ENCODE measurements at regions not wholly inside any gene's neighbourhood (a gene's known extent, or its start where the extent isn't known, plus 50 kb on each side); places are given as distances from the start of the nearest gene placed in this dataset.

- DNase-seq, result no peak
- no peak overlapping the region for H3K27ac Mint-ChIP-seq
- H3K36me3 Mint-ChIP-seq (ENCODE audit: low read depth), result no peaks in the 10 kb centered on the region
- Histone ChIP-seq H3K27ac (ENCODE audit: low read depth, low read length) (no peak overlapping the region), H3K36me3 (ENCODE audit: control insufficient read depth, insufficient read depth, low read length) (no peaks in the 10 kb centered on the region), H3K4me1 (ENCODE audit: control insufficient read depth, insufficient read depth, low read length) (peaks cover 10% of the 10 kb centered on the region), H3K4me3 (ENCODE audit: low read length) (no peak overlapping the region), H3K27me3 (ENCODE audit: control insufficient read depth, insufficient read depth, low read length, poor library complexity, severe bottlenecking) (no peaks in the 10 kb centered on the region), H3K9me3 (ENCODE audit: control insufficient read depth, low read length) (no peaks in the 10 kb centered on the region), H3K9ac (ENCODE audit: extremely low read depth, low read length, poor library complexity, severe bottlenecking) (no peak overlapping the region)
- TF ChIP-seq CTCF (conservative IDR thresholded peaks at IDR 0.05), result no peak
- WGBS, 2 experiments (ENCODE audit: insufficient coverage in 1 of 2, insufficient read length in 1 of 2), result 89 to 90% methylated on average over 2 to 3 of the region's 3 CpGs
- peaks cover 3% of the 10 kb centered on the region for H3K27me3 Mint-ChIP-seq (ENCODE audit: insufficient read depth)
- H3K9me3 Mint-ChIP-seq, result no peaks in the 10 kb centered on the region
- H3K4me3 Mint-ChIP-seq, result no peak overlapping the region
- H3K4me1 Mint-ChIP-seq, result peaks cover 21% of the 10 kb centered on the region
These were observed 134.4 kb downstream of the EFNB2 start for GRCh38 chr13:106401081-106401480.

DNA sequence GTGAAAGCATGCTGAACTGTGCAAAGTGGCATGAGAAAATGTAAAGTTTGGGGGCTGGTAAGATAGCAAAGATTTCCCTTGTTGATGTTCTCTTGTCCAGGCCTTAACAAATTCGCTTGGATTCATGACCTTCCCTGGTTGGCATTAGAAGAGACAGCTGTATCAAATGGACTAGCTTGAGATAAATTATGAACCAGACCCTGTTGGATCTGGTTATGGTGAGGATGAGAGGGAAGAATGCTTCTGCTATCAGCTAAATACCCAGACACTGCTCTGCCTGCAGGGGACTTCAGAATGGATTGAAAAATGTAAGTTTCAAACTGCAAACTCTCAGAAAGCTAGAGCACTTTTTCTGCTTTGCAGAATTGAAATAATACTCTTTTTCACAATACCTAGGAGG is 135.2 kb downstream of the EFNB2 start:
- Mint-ChIP-seq H3K4me3 (no peak overlapping the region), H3K36me3 (ENCODE audit: low read depth) (no peaks in the 10 kb centered on the region), H3K9me3 (no peaks in the 10 kb centered on the region), H3K27me3 (ENCODE audit: insufficient read depth) (peaks cover 3% of the 10 kb centered on the region), H3K4me1 (peaks cover 14% of the 10 kb centered on the region), H3K27ac (no peak overlapping the region)
- Histone ChIP-seq H3K36me3 (ENCODE audit: control insufficient read depth, insufficient read depth, low read length) (no peaks in the 10 kb centered on the region), H3K27ac (ENCODE audit: low read depth, low read length) (no peak overlapping the region), H3K4me3 (ENCODE audit: low read length) (no peak overlapping the region), H3K4me1 (ENCODE audit: control insufficient read depth, insufficient read depth, low read length) (peaks cover 8% of the 10 kb centered on the region), H3K27me3 (ENCODE audit: control insufficient read depth, insufficient read depth, low read length, poor library complexity, severe bottlenecking) (no peaks in the 10 kb centered on the region), H3K9me3 (ENCODE audit: control insufficient read depth, low read length) (no peaks in the 10 kb centered on the region), H3K9ac (ENCODE audit: extremely low read depth, low read length, poor library complexity, severe bottlenecking) (no peak overlapping the region)
- no peak for TF ChIP-seq CTCF (conservative IDR thresholded peaks at IDR 0.05)
- DNase-seq, result no peak
- WGBS, 2 experiments (ENCODE audit: insufficient coverage in 1 of 2, insufficient read length in 1 of 2), result 86% methylated on average over 1 of the region's 1 CpG; no CpG with 5 or more reads in 1 of the 2 experiments

- H3K4me1 ChIP-seq (ENCODE audit: control insufficient read depth, insufficient read depth, low read length), result no peaks in the 10 kb centered on the region
- DNase-seq, result no peak
- H3K4me3 Mint-ChIP-seq, result no peak overlapping the region
These were observed 137.2 kb downstream of the EFNB2 start for GRCh38 chr13:106398289-106398688.

More at GRCh38 chr13:106398289-106398688, 137.2 kb downstream of the EFNB2 start:
- Histone ChIP-seq H3K27ac (ENCODE audit: low read depth, low read length) (no peak overlapping the region), H3K36me3 (ENCODE audit: control insufficient read depth, insufficient read depth, low read length) (no peaks in the 10 kb centered on the region), H3K9me3 (ENCODE audit: control insufficient read depth, low read length) (no peaks in the 10 kb centered on the region), H3K27me3 (ENCODE audit: control insufficient read depth, insufficient read depth, low read length, poor library complexity, severe bottlenecking) (no peaks in the 10 kb centered on the region), H3K4me3 (ENCODE audit: low read length) (no peak overlapping the region), H3K9ac (ENCODE audit: extremely low read depth, low read length, poor library complexity, severe bottlenecking) (no peak overlapping the region)
- Mint-ChIP-seq H3K9me3 (no peaks in the 10 kb centered on the region), H3K27ac (no peak overlapping the region), H3K4me1 (peaks cover 9% of the 10 kb centered on the region), H3K36me3 (ENCODE audit: low read depth) (no peaks in the 10 kb centered on the region), H3K27me3 (ENCODE audit: insufficient read depth) (peaks cover 17% of the 10 kb centered on the region)
- no peak for TF ChIP-seq CTCF (conservative IDR thresholded peaks at IDR 0.05)
- WGBS, 2 experiments (ENCODE audit: insufficient coverage in 1 of 2, insufficient read length in 1 of 2), result 82 to 100% methylated on average over 1 of the region's 1 CpG

Measured in endodermal cell (in vitro differentiated cells).